Right forelimb (tissue), 1 donor: ENCODE measurements at regions not wholly inside any gene's neighbourhood (a gene's known extent, or its start where the extent isn't known, plus 50 kb on each side); places are given as distances from the start of the nearest gene placed in this dataset.
"Not testable (repeated sequence)": the region's sequence is repeated elsewhere in the genome, so short reads cannot be mapped to it uniquely, and the experiment has no call there.

Experiments used
- DNase-seq: peaks from one replicate; pipeline ENCODE4 v3.0.0-alpha.2; 2018

GRCh38 chr9:90981726-90982125 lies 180.1 kb downstream of the SYK start:
- no peak for DNase-seq

- DNase-seq = no peak
Observed at GRCh38 chr9:90983394-90983793, 181.8 kb downstream of the SYK start.

- DNase-seq = no peak
Observed at GRCh38 chr9:90985631-90986030, 184.0 kb downstream of the SYK start.

GRCh38 chr9:90986161-90986560 lies 184.5 kb downstream of the SYK start:
- no peak for DNase-seq

GRCh38 chr9:90987566-90987965 lies 185.9 kb downstream of the SYK start:
- no peak for DNase-seq

GRCh38 chr9:90988318-90988717 lies 186.7 kb downstream of the SYK start:
- no peak for DNase-seq

- no peak for DNase-seq
Observed at GRCh38 chr9:90991953-90992352, 190.3 kb downstream of the SYK start.

- DNase-seq = no peak
Observed at GRCh38 chr9:90995516-90995915, 193.9 kb downstream of the SYK start.

- no peak for DNase-seq
Observed at GRCh38 chr9:90996154-90997065, 194.8 kb downstream of the SYK start.

- no peak for DNase-seq
Observed at GRCh38 chr9:90998573-90998972, 197.0 kb downstream of the SYK start.

- no peak for DNase-seq
Observed at GRCh38 chr9:90999425-91000397, 198.1 kb downstream of the SYK start.

- no peak for DNase-seq
Observed at GRCh38 chr9:91001146-91001611, 199.6 kb downstream of the SYK start.

- no peak for DNase-seq
Observed at GRCh38 chr9:91004484-91004883, 202.9 kb downstream of the SYK start.

GRCh38 chr9:91004992-91005391 lies 203.4 kb downstream of the SYK start:
- no peak for DNase-seq

- DNase-seq = no peak
Observed at GRCh38 chr9:91006046-91006445, 204.4 kb downstream of the SYK start.

GRCh38 chr9:91008568-91008967 lies 206.9 kb downstream of the SYK start:
- DNase-seq = no peak

- no peak for DNase-seq
Observed at GRCh38 chr9:91011891-91012290, 210.3 kb downstream of the SYK start.

GRCh38 chr9:91012933-91013841 lies 211.6 kb downstream of the SYK start:
- DNase-seq = no peak

- no peak for DNase-seq
Observed at GRCh38 chr9:91017245-91017644, 215.6 kb downstream of the SYK start.

- DNase-seq = not testable (repeated sequence)
Observed at GRCh38 chr9:91019871-91020270, 218.3 kb downstream of the SYK start.

- DNase-seq = not testable (repeated sequence)
Observed at GRCh38 chr9:91021656-91022055, 220.0 kb downstream of the SYK start.

GRCh38 chr9:91023741-91024140 lies 222.1 kb downstream of the SYK start:
- DNase-seq = no peak
